Hepatocyte (in vitro differentiated cells): ENCODE measurements at regions not wholly inside any gene's neighbourhood (a gene's known extent, or its start where the extent isn't known, plus 50 kb on each side); places are given as distances from the start of the nearest gene placed in this dataset.

Source experiments
- EZH2phosphoT487 ChIP-seq: fragments of 200-600 bp; sonication (generic); IDR thresholded peaks from one replicate; pipeline ENCODE4 v1.6.1; 2018; ENCODE audit warnings: antibody characterized with exemption, mild to moderate bottlenecking, low read depth, moderate library complexity; ENCODE audit not compliant: unreplicated experiment, severe bottlenecking
- TF ChIP-seq, protein P1 (sequence below): fragments of 200-600 bp; sonication (generic); IDR thresholded peaks from 2 replicates; pipeline ENCODE4 v1.5.1; 2016; ENCODE audit warnings: antibody characterized with exemption, mild to moderate bottlenecking; ENCODE audit not compliant: poor library complexity

DNA sequence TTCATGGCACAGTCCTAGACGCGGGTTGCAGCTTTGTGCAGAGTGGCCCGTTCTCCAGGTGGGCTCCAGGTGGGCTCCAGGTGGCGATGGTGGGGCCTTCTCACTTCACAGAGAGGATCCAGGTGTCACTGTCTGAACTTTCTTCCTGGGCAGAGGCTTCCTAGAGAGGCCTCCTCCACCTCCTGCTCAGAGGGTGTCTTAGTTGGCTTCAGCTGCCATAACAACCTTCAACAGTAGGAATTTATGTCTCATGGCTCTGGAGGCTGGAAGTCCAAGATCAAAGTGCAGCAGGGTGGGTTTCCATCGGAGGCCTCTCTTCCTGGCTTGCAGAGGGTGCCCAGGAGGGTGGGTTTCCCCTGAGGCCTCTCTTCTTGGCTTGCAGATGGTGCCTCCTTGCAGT, 125.1 kb downstream of the GLRX3 start:
- TF ChIP-seq, protein P1, sequence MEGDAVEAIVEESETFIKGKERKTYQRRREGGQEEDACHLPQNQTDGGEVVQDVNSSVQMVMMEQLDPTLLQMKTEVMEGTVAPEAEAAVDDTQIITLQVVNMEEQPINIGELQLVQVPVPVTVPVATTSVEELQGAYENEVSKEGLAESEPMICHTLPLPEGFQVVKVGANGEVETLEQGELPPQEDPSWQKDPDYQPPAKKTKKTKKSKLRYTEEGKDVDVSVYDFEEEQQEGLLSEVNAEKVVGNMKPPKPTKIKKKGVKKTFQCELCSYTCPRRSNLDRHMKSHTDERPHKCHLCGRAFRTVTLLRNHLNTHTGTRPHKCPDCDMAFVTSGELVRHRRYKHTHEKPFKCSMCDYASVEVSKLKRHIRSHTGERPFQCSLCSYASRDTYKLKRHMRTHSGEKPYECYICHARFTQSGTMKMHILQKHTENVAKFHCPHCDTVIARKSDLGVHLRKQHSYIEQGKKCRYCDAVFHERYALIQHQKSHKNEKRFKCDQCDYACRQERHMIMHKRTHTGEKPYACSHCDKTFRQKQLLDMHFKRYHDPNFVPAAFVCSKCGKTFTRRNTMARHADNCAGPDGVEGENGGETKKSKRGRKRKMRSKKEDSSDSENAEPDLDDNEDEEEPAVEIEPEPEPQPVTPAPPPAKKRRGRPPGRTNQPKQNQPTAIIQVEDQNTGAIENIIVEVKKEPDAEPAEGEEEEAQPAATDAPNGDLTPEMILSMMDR, result no peak
- no peak for TF ChIP-seq EZH2phosphoT487
